Loucy (cell line): ENCODE measurements at regions not wholly inside any gene's neighbourhood (a gene's known extent, or its start where the extent isn't known, plus 50 kb on each side); places are given as distances from the start of the nearest gene placed in this dataset.

Experiments
- H2AFZ ChIP-seq: fragments of 200-600 bp; sonication (generic); 2 replicates; pipeline ENCODE4 v1.6.0; 2016; ENCODE audit warnings: antibody characterized with exemption, mild to moderate bottlenecking, low read length, moderate library complexity
- H3F3A ChIP-seq: fragments of 200-600 bp; 2 replicates; pipeline ENCODE4 v1.6.0; 2016; ENCODE audit warnings: antibody characterized with exemption, low read depth, mild to moderate bottlenecking
- H3K27me3 ChIP-seq: fragments of 200-600 bp; sonication (generic); 2 replicates; pipeline ENCODE4 v1.6.1; 2014; ENCODE audit warnings: low read length, mild to moderate bottlenecking; ENCODE audit not compliant: insufficient read depth, poor library complexity, severe bottlenecking
- H3K36me3 ChIP-seq: fragments of 200-600 bp; sonication (generic); 2 replicates; pipeline ENCODE4 v1.6.1; 2016; ENCODE audit warnings: low read length; ENCODE audit not compliant: insufficient read depth
- H3K4me1 ChIP-seq: fragments of 200-600 bp; sonication (generic); 2 replicates; pipeline ENCODE4 v1.5.1; 2014; ENCODE audit warnings: low read length, mild to moderate bottlenecking; ENCODE audit not compliant: insufficient read depth, poor library complexity, severe bottlenecking
- H3K4me2 ChIP-seq: fragments of 200-600 bp; sonication (generic); 2 replicates; pipeline ENCODE4 v1.6.0; 2014; ENCODE audit warnings: antibody characterized with exemption, low read length, low read depth, mild to moderate bottlenecking; ENCODE audit not compliant: poor library complexity, severe bottlenecking
- H3K4me3 ChIP-seq: fragments of 200-600 bp; sonication (generic); 2 replicates; pipeline ENCODE4 v1.5.1; 2014; ENCODE audit warnings: low read length, mild to moderate bottlenecking, mixed read lengths; ENCODE audit not compliant: poor library complexity, severe bottlenecking
- H3K79me2 ChIP-seq: fragments of 200-600 bp; sonication (generic); 2 replicates; pipeline ENCODE4 v1.6.1; 2014; ENCODE audit warnings: low read length; ENCODE audit not compliant: insufficient read depth
- H3K9ac ChIP-seq: fragments of 200-600 bp; sonication (generic); 2 replicates; pipeline ENCODE4 v1.6.0; 2014; ENCODE audit warnings: mild to moderate bottlenecking, low read depth, low read length, moderate library complexity; ENCODE audit not compliant: poor library complexity, severe bottlenecking
- H3K9me2 ChIP-seq: fragments of 200-600 bp; sonication (generic); replicated peaks from 2 replicates; pipeline ENCODE4 v1.6.1; 2016; ENCODE audit warnings: low read depth, low read length, mixed read lengths
- H3K9me3 ChIP-seq: fragments of 200-600 bp; sonication (generic); 2 replicates; pipeline ENCODE4 v1.6.1; 2014; ENCODE audit warnings: mild to moderate bottlenecking, antibody characterized with exemption, low read length, low read depth; ENCODE audit not compliant: insufficient read depth
- H4K20me1 ChIP-seq: fragments of 200-600 bp; sonication (generic); 2 replicates; pipeline ENCODE4 v1.6.0; 2014; ENCODE audit warnings: antibody characterized with exemption, low read length, mild to moderate bottlenecking; ENCODE audit not compliant: insufficient read depth, poor library complexity, severe bottlenecking
- EZH2phosphoT487 ChIP-seq: fragments of 200-600 bp; IDR thresholded peaks from 2 replicates; pipeline ENCODE4 v1.6.1; 2018; ENCODE audit warnings: antibody characterized with exemption, mild to moderate bottlenecking, moderate library complexity, borderline replicate concordance
- TF ChIP-seq, protein P1 (sequence below): fragments of 200-600 bp; sonication (generic); conservative IDR thresholded peaks from 2 replicates; pipeline ENCODE4 v1.5.1; 2014; ENCODE audit warnings: mild to moderate bottlenecking, antibody characterized with exemption, low read length

DNA sequence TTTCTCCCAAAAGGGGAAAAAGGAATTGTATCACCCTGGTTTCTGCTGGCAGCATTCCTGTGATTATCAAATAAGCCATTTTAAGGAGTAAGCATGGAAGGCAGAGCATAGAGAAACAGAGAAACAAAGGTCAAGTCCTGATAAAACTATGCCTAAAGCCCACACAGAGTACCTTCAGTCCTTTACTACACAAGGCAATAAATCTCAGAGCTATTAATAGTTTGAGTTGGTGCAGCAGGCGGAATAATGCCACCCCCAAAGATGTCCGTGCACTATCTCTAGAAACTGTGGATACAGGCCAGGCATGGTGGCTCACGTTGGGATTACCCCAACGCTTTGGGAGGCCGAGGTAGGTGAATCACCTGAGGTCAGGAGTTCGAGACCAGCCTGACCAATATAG, 58.1 kb upstream of the ZBTB40 start:
- H3K27me3 ChIP-seq: peaks cover 94% of the 10 kb centered on the region
- H3K9me2 ChIP-seq: no peaks in the 10 kb centered on the region
- H3K4me2 ChIP-seq: no peak overlapping the region
- no peaks in the 10 kb centered on the region for H4K20me1 ChIP-seq
- no peak overlapping the region for H2AFZ ChIP-seq
- no peaks in the 10 kb centered on the region for H3K79me2 ChIP-seq
- no peaks in the 10 kb centered on the region for H3K36me3 ChIP-seq
- H3K9ac ChIP-seq: no peak overlapping the region
- H3K4me3 ChIP-seq: no peak overlapping the region
- no peaks in the 10 kb centered on the region for H3K4me1 ChIP-seq
- H3K9me3 ChIP-seq: no peaks in the 10 kb centered on the region
- no peaks in the 10 kb centered on the region for H3F3A ChIP-seq
- TF ChIP-seq, protein P1, sequence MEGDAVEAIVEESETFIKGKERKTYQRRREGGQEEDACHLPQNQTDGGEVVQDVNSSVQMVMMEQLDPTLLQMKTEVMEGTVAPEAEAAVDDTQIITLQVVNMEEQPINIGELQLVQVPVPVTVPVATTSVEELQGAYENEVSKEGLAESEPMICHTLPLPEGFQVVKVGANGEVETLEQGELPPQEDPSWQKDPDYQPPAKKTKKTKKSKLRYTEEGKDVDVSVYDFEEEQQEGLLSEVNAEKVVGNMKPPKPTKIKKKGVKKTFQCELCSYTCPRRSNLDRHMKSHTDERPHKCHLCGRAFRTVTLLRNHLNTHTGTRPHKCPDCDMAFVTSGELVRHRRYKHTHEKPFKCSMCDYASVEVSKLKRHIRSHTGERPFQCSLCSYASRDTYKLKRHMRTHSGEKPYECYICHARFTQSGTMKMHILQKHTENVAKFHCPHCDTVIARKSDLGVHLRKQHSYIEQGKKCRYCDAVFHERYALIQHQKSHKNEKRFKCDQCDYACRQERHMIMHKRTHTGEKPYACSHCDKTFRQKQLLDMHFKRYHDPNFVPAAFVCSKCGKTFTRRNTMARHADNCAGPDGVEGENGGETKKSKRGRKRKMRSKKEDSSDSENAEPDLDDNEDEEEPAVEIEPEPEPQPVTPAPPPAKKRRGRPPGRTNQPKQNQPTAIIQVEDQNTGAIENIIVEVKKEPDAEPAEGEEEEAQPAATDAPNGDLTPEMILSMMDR: no peak
- no peak for TF ChIP-seq EZH2phosphoT487

DNA sequence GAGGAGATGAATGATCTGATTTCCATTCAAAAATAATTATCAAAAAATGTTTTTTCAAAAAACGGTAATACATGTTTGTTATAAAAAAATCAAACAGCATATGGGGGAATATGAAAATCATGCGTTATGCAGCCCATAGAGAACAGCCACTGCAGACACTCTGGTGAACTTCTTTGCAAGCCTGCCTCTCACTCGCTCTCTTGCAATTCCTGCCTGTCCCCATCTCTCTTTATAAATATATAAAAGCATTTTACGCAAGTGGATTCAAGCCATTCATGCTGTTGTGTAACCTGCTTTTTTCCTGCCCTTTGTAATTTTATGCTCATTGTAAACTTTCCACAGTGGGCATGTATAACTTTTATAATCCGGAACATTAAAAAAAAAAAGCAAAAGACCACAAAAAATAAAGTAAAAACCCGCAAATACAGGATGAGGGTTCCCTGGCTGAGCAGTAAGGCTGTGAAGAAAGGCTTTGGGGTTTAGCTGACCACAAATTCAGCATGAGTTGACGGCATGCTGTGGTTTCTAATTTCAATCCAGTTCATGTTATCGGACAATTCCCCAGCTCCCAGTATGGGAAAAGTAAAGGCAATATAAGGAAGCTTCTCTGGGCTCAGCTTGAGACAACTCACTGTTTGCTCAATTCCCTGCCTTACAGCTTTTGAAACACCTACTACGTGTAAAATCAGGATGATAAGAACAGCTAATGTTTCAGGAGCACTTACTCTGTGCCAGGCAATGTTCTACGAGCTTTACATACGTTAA, 52.8 kb upstream of the ZBTB40 start:
- H3K4me3 ChIP-seq: no peak overlapping the region
- no peak overlapping the region for H3K4me2 ChIP-seq
- H3F3A ChIP-seq: no peaks in the 10 kb centered on the region
- H3K9ac ChIP-seq: no peak overlapping the region
- no peaks in the 10 kb centered on the region for H3K36me3 ChIP-seq
- no peaks in the 10 kb centered on the region for H3K9me2 ChIP-seq
- H3K9me3 ChIP-seq: no peaks in the 10 kb centered on the region
- H3K27me3 ChIP-seq: peaks cover 87% of the 10 kb centered on the region
- no peak overlapping the region for H2AFZ ChIP-seq
- TF ChIP-seq EZH2phosphoT487: peak; percentile 72
- TF ChIP-seq, protein P1: no peak
- H3K79me2 ChIP-seq: no peaks in the 10 kb centered on the region
- no peaks in the 10 kb centered on the region for H4K20me1 ChIP-seq
- H3K4me1 ChIP-seq: peaks cover 5% of the 10 kb centered on the region

DNA sequence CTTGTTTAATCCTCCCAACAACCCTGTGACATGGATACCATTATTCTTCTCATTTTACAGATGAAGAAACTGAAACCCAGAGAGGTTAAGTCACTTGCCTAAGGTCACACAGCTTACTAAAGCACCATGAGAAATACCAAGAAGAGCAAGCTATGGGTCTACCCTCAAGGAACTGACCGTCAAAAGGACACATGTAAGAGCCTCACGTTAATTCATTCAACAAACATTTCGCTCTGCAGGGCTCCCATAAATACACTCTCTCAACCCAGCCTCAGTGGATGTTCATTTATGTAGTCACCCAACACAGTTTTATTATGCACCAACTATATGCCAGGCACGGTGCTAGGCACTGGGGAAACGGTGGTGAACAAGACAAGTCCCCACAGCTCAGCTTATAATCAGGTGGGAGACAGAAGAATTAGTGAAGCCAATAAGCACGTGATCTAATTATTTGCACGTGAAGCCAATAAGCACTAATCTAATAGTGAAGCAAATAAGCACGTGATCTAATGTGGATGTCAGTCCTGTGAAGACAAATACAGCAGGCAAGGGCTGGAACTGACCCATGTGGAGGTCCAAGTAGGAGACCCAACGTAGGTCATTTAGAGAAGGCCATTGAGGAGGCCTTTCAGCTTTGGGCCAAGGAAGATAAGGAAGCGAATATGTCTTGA, 52.1 kb upstream of the ZBTB40 start:
- Histone ChIP-seq H2AFZ (no peak overlapping the region), H3K79me2 (no peaks in the 10 kb centered on the region), H3K4me2 (no peak overlapping the region), H3K36me3 (no peaks in the 10 kb centered on the region), H3K4me3 (no peak overlapping the region), H3K9me2 (no peaks in the 10 kb centered on the region), H3K27me3 (peaks cover 87% of the 10 kb centered on the region), H4K20me1 (no peaks in the 10 kb centered on the region), H3K9ac (no peak overlapping the region), H3K4me1 (peaks cover 5% of the 10 kb centered on the region), H3F3A (no peaks in the 10 kb centered on the region), H3K9me3 (no peaks in the 10 kb centered on the region)
- no peak for TF ChIP-seq EZH2phosphoT487
